Tibial nerve (tissue), 4 donors: ENCODE measurements at regions not wholly inside any gene's neighbourhood (a gene's known extent, or its start where the extent isn't known, plus 50 kb on each side); places are given as distances from the start of the nearest gene placed in this dataset.

Experiments used
- EP300 ChIP-seq, 2 donors: sonication (generic); formaldehyde crosslinking; IDR thresholded peaks; one replicate each; pipeline ENCODE4 v1.6.1; 2017; ENCODE audit warnings: antibody characterized with exemption in 2 of 2, mild to moderate bottlenecking in 1 of 2
- POLR2A ChIP-seq, 2 donors: fragments of 450-650 bp; IDR thresholded peaks; one replicate each; pipeline ENCODE4 v1.6.1; 2017; ENCODE audit warnings: antibody characterized with exemption in 2 of 2, mild to moderate bottlenecking in 2 of 2, moderate library complexity in 2 of 2
- TF ChIP-seq, protein P1 (sequence below), 5 experiments: fragments of 200-600 bp in 3 of 5; fragments of 450-650 bp in 2 of 5; sonication (generic) in 3 of 5; IDR thresholded peaks; one replicate each; pipeline ENCODE4 v1.5.1; 2016 to 2019; ENCODE audit warnings: antibody characterized with exemption in 5 of 5, mild to moderate bottlenecking in 3 of 5, moderate library complexity in 2 of 5

DNA sequence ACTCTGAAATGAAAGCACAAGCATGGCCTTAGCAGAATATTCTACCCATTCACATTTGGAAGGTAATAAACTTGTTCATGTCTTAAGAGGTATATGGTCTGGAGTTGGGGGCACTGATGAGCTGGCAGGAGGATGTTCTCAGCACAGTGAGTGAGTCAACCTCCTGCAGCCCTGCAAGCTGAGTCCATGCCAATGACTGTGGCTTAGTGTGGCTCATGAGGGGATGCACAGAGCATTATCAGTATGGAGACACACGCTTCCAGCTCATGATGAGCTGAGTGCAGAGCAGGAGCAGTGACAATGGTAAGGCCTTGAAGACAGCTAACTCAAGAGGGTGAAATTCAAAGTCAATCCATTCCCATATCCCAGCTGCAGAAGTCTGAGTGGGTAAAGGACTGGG is 102.3 kb downstream of the TNFSF18 start:
- TF ChIP-seq, protein P1, sequence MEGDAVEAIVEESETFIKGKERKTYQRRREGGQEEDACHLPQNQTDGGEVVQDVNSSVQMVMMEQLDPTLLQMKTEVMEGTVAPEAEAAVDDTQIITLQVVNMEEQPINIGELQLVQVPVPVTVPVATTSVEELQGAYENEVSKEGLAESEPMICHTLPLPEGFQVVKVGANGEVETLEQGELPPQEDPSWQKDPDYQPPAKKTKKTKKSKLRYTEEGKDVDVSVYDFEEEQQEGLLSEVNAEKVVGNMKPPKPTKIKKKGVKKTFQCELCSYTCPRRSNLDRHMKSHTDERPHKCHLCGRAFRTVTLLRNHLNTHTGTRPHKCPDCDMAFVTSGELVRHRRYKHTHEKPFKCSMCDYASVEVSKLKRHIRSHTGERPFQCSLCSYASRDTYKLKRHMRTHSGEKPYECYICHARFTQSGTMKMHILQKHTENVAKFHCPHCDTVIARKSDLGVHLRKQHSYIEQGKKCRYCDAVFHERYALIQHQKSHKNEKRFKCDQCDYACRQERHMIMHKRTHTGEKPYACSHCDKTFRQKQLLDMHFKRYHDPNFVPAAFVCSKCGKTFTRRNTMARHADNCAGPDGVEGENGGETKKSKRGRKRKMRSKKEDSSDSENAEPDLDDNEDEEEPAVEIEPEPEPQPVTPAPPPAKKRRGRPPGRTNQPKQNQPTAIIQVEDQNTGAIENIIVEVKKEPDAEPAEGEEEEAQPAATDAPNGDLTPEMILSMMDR (IDR thresholded peaks at IDR 0.05), result no peak
- TF ChIP-seq POLR2A (IDR thresholded peaks at IDR 0.05), result no peak
- no peak for TF ChIP-seq EP300 (IDR thresholded peaks at IDR 0.05)
